ENCODE measurements at regions not wholly inside any gene's neighbourhood (a gene's known extent, or its start where the extent isn't known, plus 50 kb on each side); places are given as distances from the start of the nearest gene placed in this dataset.

DNA sequence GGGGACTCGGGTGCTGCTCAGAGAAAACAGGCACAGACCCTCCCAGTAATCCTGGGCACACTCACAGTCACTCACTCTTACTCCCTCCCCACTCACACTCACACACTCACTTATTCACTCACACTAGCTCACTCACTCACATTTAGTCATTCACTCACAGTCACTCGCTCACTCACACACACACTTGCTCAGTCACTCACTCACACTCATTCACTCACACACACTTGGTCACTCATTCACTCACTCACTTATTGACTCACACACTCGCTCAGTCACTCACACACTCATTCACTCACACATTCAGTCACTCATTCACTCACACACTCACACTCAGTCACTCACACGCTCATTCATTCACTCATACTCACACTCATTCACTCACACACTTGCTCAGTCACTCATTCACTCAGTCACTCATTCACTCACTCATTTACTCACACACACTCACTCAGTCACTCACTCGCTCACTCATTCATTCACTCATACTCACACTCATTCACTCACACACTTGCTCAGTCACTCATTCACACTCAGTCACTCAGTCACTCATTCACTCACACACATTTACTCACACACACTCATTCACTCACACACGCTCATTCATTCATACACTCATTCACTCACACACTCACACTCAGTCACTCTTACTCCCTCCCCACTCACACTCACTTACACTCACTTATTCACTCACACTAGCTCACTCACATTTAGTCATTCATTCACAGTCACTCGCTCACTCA, 164.2 kb upstream of the C1orf174 start:
- TF ChIP-seq, protein P1, sequence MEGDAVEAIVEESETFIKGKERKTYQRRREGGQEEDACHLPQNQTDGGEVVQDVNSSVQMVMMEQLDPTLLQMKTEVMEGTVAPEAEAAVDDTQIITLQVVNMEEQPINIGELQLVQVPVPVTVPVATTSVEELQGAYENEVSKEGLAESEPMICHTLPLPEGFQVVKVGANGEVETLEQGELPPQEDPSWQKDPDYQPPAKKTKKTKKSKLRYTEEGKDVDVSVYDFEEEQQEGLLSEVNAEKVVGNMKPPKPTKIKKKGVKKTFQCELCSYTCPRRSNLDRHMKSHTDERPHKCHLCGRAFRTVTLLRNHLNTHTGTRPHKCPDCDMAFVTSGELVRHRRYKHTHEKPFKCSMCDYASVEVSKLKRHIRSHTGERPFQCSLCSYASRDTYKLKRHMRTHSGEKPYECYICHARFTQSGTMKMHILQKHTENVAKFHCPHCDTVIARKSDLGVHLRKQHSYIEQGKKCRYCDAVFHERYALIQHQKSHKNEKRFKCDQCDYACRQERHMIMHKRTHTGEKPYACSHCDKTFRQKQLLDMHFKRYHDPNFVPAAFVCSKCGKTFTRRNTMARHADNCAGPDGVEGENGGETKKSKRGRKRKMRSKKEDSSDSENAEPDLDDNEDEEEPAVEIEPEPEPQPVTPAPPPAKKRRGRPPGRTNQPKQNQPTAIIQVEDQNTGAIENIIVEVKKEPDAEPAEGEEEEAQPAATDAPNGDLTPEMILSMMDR (IDR thresholded peaks at IDR 0.05; ENCODE audit: insufficient read depth, low read depth, low read length) = no peak
- TF ChIP-seq EZH2 (IDR thresholded peaks at IDR 0.05; ENCODE audit: insufficient read depth, low read length) = no peak
